ENCODE measurements at regions not wholly inside any gene's neighbourhood (a gene's known extent, or its start where the extent isn't known, plus 50 kb on each side); places are given as distances from the start of the nearest gene placed in this dataset.

- TF ChIP-seq CREM (CRISPR knock-in tag; IDR thresholded peaks at IDR 0.05) (no peak), ZNF423 (CRISPR knock-in tag; IDR thresholded peaks at IDR 0.05) (no peak), USF1 (CRISPR knock-in tag; IDR thresholded peaks at IDR 0.05) (no peak), CTCF (IDR thresholded peaks at IDR 0.05) (no peak), ATF2 (CRISPR knock-in tag; IDR thresholded peaks at IDR 0.05; ENCODE audit: borderline replicate concordance, low read depth) (no peak)
These were observed 228.3 kb downstream of the C1D start for GRCh38 chr2:67834482-67834881.
